IPS DF 4.7 (cell line): ENCODE measurements at regions not wholly inside any gene's neighbourhood (a gene's known extent, or its start where the extent isn't known, plus 50 kb on each side); places are given as distances from the start of the nearest gene placed in this dataset.

Experiments used
- DNase-seq: peaks from one replicate; pipeline ENCODE4 v3.0.0-alpha.2; 2013; ENCODE audit warnings: low spot score; ENCODE audit errors: extremely low read depth

- no peak for DNase-seq
These were observed 144.2 kb downstream of the DACT1 start for GRCh38 chr14:58782011-58782410.

- no peak for DNase-seq
These were observed 146.2 kb downstream of the DACT1 start for GRCh38 chr14:58783792-58784511.

GRCh38 chr14:58784931-58785330 lies 147.2 kb downstream of the DACT1 start:
- DNase-seq, result no peak

- DNase-seq, result no peak
These were observed 147.9 kb downstream of the DACT1 start for GRCh38 chr14:58785701-58786100.

GRCh38 chr14:58787592-58787991 lies 149.8 kb downstream of the DACT1 start:
- DNase-seq, result no peak

- DNase-seq, result no peak
These were observed 151.1 kb downstream of the DACT1 start for GRCh38 chr14:58788655-58789503.

GRCh38 chr14:58789736-58790135 lies 152.0 kb downstream of the DACT1 start:
- DNase-seq, result no peak

- no peak for DNase-seq
These were observed 154.7 kb downstream of the DACT1 start for GRCh38 chr14:58792416-58792815.

- DNase-seq, result no peak
These were observed 155.5 kb downstream of the DACT1 start for GRCh38 chr14:58793131-58793740.

- no peak for DNase-seq
These were observed 157.4 kb downstream of the DACT1 start for GRCh38 chr14:58794993-58795762.

GRCh38 chr14:58796242-58797009 lies 158.7 kb downstream of the DACT1 start:
- no peak for DNase-seq

- no peak for DNase-seq
These were observed 159.3 kb downstream of the DACT1 start for GRCh38 chr14:58797010-58797429.

GRCh38 chr14:58798173-58798572 lies 160.4 kb downstream of the DACT1 start:
- DNase-seq, result no peak

- no peak for DNase-seq
These were observed 163.3 kb downstream of the DACT1 start for GRCh38 chr14:58801086-58801485.

GRCh38 chr14:58805057-58805456 lies 167.3 kb downstream of the DACT1 start:
- no peak for DNase-seq

GRCh38 chr14:58805605-58806409 lies 168.0 kb downstream of the DACT1 start:
- no peak for DNase-seq

- DNase-seq, result no peak
These were observed 169.4 kb downstream of the DACT1 start for GRCh38 chr14:58807191-58807590.

GRCh38 chr14:58808828-58809227 lies 171.1 kb downstream of the DACT1 start:
- DNase-seq, result no peak

GRCh38 chr14:58809520-58809919 lies 171.8 kb downstream of the DACT1 start:
- no peak for DNase-seq
